BLaER1 (cell line): ENCODE measurements at regions not wholly inside any gene's neighbourhood (a gene's known extent, or its start where the extent isn't known, plus 50 kb on each side); places are given as distances from the start of the nearest gene placed in this dataset.

Experiments
- H3K27ac ChIP-seq: shearing (Covaris generic); formaldehyde crosslinking; 2 replicates; pipeline ENCODE4 v1.8.1; 2022
- H3K27me3 ChIP-seq: shearing (Covaris generic); formaldehyde crosslinking; 2 replicates; pipeline ENCODE4 v1.8.1; 2022
- H3K36me3 ChIP-seq: shearing (Covaris generic); formaldehyde crosslinking; 2 replicates; pipeline ENCODE4 v1.8.1; 2022
- H3K4me1 ChIP-seq: shearing (Covaris generic); formaldehyde crosslinking; 2 replicates; pipeline ENCODE4 v1.8.1; 2022
- H3K4me2 ChIP-seq: shearing (Covaris generic); formaldehyde crosslinking; 2 replicates; pipeline ENCODE4 v1.8.1; 2022
- H3K4me3 ChIP-seq: shearing (Covaris generic); formaldehyde crosslinking; 2 replicates; pipeline ENCODE4 v1.8.1; 2022
- H3K9ac ChIP-seq: shearing (Covaris generic); formaldehyde crosslinking; 2 replicates; pipeline ENCODE4 v1.8.1; 2022
- H3K9me3 ChIP-seq: shearing (Covaris generic); formaldehyde crosslinking; 2 replicates; pipeline ENCODE4 v1.8.1; 2022
- H4K20me1 ChIP-seq: shearing (Covaris generic); formaldehyde crosslinking; 2 replicates; pipeline ENCODE4 v1.8.1; 2022
- Cebpa-rat ChIP-seq: shearing (Covaris generic); IDR thresholded peaks from 2 replicates; pipeline ENCODE4 v1.8.1; 2022

DNA sequence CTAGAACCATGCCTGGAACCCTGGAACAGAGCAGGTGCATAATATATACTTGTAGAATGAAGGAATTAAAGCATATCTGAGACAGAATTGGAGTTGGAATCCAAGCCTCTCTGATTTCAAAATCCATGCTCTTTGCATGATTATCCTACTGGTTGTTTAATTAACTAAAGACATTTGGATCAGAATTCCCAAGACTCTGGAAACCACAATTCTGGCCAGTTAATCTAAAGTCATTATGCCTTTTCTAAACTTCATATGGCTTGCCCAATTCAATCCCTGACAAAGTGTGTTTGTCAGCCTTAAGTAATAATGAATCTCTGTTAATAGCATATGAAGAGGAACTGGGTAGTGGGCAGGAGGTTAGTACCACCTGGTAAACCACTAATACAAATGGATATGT lies 422.6 kb downstream of the ATP23 start:
- Histone ChIP-seq H3K4me2 (no peak overlapping the region), H3K9ac (no peak overlapping the region), H3K36me3 (no peaks in the 10 kb centered on the region), H3K4me1 (no peaks in the 10 kb centered on the region), H3K9me3 (no peaks in the 10 kb centered on the region), H4K20me1 (no peaks in the 10 kb centered on the region), H3K4me3 (no peak overlapping the region), H3K27ac (no peak overlapping the region), H3K27me3 (no peaks in the 10 kb centered on the region)
- no peak for TF ChIP-seq Cebpa-rat

DNA sequence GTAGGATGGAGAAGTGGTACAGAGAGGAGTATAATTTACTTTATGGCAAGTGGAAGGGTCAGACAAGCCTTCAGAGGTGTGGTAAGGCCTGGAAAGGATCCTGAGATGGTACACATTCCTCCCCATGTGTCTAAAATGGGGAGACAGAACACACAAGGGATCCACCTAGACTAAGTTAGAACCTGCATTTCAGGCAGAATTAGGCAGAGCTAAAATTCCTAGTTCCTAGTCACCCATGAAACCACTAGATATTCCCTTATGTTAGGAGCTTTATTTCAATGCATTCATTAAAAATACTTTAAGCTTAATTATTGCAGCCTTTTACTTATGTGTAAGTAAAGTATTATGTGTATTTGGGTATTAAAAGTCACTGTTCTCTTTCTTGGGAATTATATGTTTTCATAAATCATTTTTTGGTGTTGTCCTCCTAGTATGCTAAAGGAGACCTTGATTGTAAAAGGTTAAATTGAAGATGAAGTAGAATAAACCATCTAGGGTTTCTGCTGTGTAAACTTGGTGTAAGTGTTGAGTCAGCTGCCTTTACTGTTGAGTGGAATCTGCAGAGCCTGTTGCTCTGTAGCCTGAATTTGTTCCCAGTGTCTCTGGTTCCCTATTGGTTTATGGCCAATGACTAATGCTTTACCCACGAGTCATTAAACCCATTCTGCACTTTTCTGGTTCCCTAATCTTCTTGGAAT lies 423.2 kb downstream of the ATP23 start:
- Histone ChIP-seq H3K4me1 (no peaks in the 10 kb centered on the region), H3K9ac (no peak overlapping the region), H3K9me3 (no peaks in the 10 kb centered on the region), H3K4me2 (no peak overlapping the region), H3K4me3 (no peak overlapping the region), H3K27me3 (no peaks in the 10 kb centered on the region), H3K36me3 (no peaks in the 10 kb centered on the region), H4K20me1 (no peaks in the 10 kb centered on the region), H3K27ac (no peak overlapping the region)
- TF ChIP-seq Cebpa-rat, result no peak

DNA sequence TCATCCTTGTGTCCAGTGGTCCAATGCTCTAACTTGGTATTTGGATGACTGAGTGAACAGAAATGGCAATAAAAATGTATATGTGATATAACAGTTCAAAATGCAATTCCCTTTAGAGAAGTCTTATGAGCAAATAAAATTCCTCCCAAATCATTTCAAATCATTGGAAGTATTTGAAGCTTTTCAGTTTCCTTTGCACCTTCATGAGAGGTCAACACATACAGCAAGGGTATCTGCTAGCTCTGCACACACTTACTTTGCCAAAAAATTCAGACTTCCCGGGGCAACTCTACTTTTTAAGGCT lies 423.7 kb downstream of the ATP23 start:
- H3K4me1 ChIP-seq, result no peaks in the 10 kb centered on the region
- H3K36me3 ChIP-seq, result no peaks in the 10 kb centered on the region
- TF ChIP-seq Cebpa-rat, result no peak
- no peak overlapping the region for H3K4me3 ChIP-seq
- H3K9me3 ChIP-seq, result no peaks in the 10 kb centered on the region
- no peak overlapping the region for H3K27ac ChIP-seq
- no peaks in the 10 kb centered on the region for H4K20me1 ChIP-seq
- H3K9ac ChIP-seq, result no peak overlapping the region
- no peak overlapping the region for H3K4me2 ChIP-seq
- no peaks in the 10 kb centered on the region for H3K27me3 ChIP-seq

DNA sequence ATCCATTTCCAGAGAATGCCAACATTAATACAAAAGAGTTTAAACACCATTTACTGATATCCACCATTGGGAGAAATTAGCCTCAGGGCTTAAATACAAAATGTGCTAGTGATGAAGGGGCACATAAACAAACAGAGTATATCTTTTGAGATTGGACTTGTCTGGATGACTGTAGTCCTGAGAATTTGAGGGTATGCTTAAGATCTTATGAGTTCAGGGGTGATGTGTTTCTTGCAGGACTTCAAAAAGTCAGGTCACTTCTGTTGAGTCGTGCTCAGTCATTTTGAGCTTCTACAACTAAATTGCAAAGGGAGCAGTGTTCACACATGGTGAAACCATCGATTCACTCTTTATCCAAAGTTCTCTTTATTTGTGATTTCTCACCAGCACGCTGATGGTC lies 425.7 kb downstream of the ATP23 start:
- no peaks in the 10 kb centered on the region for H3K36me3 ChIP-seq

DNA sequence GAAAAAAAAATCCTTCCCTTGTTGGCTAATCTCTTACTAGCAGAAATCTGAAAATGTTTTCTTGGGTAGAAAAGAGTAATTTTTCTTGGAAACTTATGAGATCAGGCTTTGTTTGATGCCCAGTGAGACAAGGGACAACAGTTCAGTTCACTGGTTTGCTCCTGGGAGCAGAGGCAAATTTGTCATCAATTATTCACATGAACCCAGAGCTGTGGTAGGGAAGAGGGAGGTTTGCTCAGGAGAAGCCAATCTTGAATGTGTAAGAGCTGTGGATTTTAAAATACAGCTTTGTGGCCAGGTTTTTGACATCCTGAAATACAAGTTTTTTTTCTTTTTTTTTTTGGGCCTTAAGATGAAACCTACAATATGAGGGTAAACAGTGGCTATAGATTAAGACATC lies 426.6 kb downstream of the ATP23 start:
- TF ChIP-seq Cebpa-rat, result no peak
- Histone ChIP-seq H4K20me1 (no peaks in the 10 kb centered on the region), H3K27ac (no peak overlapping the region), H3K9ac (no peak overlapping the region), H3K4me1 (no peaks in the 10 kb centered on the region), H3K36me3 (no peaks in the 10 kb centered on the region), H3K4me2 (no peak overlapping the region), H3K4me3 (no peak overlapping the region), H3K9me3 (no peaks in the 10 kb centered on the region), H3K27me3 (no peaks in the 10 kb centered on the region)

More for the DNA sequence above, 425.7 kb downstream of the ATP23 start:
- no peak for TF ChIP-seq Cebpa-rat
- H4K20me1 ChIP-seq, result no peaks in the 10 kb centered on the region
- H3K4me1 ChIP-seq, result no peaks in the 10 kb centered on the region
- no peak overlapping the region for H3K9ac ChIP-seq
- H3K27ac ChIP-seq, result no peak overlapping the region
- H3K9me3 ChIP-seq, result no peaks in the 10 kb centered on the region
- no peak overlapping the region for H3K4me2 ChIP-seq
- no peak overlapping the region for H3K4me3 ChIP-seq
- H3K27me3 ChIP-seq, result no peaks in the 10 kb centered on the region

DNA sequence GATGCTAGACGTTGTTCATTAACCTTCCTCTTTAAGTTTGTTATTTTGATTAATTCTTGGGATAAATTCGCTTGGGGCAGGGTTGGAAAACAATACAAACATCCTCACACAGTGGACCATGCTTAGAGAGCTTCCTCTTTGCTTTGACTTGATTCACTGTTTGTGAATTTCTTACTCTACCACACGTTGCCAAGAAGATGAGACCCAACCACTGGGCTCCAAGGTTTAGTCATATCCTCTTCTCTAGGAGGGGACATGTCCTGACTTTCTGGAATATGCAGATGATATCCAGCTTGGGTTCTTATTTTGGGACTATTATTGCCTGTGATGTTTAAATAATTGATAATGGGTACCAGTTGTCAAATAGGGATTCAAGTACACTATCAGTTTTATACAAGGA lies 428.2 kb downstream of the ATP23 start:
- Histone ChIP-seq H3K27me3 (no peaks in the 10 kb centered on the region), H3K4me1 (no peaks in the 10 kb centered on the region), H3K27ac (no peak overlapping the region), H3K36me3 (no peaks in the 10 kb centered on the region), H3K9me3 (no peaks in the 10 kb centered on the region), H3K4me2 (no peak overlapping the region), H4K20me1 (no peaks in the 10 kb centered on the region), H3K9ac (no peak overlapping the region), H3K4me3 (no peak overlapping the region)
- no peak for TF ChIP-seq Cebpa-rat

DNA sequence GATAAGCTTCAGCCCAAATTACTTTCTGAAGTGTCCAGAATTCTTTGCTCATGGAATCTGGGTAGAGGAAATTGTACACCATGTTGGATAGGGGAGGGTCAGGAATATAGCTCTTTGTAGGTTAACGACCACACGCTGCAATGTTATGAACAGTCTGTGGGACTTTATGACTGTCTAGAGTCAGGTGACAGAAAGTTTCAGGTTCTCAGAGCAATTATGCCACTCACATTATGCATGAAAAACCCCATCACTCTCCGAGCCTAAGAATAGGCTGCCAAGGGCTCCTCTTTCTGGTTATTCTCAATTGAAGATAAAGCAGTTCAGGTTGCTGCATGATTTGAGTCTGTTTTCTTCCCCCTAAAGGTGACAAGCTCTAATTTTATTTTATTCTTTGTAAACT lies 430.9 kb downstream of the ATP23 start:
- no peak overlapping the region for H3K9ac ChIP-seq
- peaks cover 3% of the 10 kb centered on the region; the same call in 1 of the 2 replicates for H3K9me3 ChIP-seq
- TF ChIP-seq Cebpa-rat, result no peak
- peaks cover 1% of the 10 kb centered on the region; the same call in 1 of the 2 replicates for H3K4me1 ChIP-seq
- no peaks in the 10 kb centered on the region for H3K27me3 ChIP-seq
- H3K4me2 ChIP-seq, result no peak overlapping the region
- H4K20me1 ChIP-seq, result no peaks in the 10 kb centered on the region
- no peaks in the 10 kb centered on the region for H3K36me3 ChIP-seq
- H3K4me3 ChIP-seq, result no peak overlapping the region
- H3K27ac ChIP-seq, result no peak overlapping the region

DNA sequence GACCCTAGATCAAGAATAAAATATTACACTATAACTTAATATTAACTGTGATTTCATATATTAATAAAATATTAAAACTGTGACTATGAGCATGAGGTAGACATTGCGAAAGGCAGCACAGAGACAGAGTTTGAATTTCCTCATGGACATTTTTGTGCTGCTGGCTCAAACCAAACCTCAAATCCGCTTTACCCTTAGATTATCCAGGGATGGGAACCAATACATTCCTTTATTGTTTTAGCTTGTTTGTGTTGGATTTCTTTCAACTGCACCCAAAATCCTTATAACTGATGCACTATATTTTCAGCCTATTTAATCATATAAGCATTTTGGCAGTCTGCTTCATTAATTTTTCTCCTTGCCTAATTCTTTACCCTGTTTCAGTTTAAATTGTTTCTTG lies 436.7 kb downstream of the ATP23 start:
- no peak overlapping the region for H3K4me2 ChIP-seq
- no peak overlapping the region for H3K9ac ChIP-seq
- peaks cover 5% of the 10 kb centered on the region; the same call in 1 of the 2 replicates for H3K9me3 ChIP-seq
- H3K27me3 ChIP-seq, result no peaks in the 10 kb centered on the region
- H3K36me3 ChIP-seq, result no peaks in the 10 kb centered on the region
- H3K4me3 ChIP-seq, result no peak overlapping the region
- H4K20me1 ChIP-seq, result no peaks in the 10 kb centered on the region
- peaks cover 4% of the 10 kb centered on the region; the same call in 1 of the 2 replicates for H3K4me1 ChIP-seq
- no peak for TF ChIP-seq Cebpa-rat
- H3K27ac ChIP-seq, result no peak overlapping the region

DNA sequence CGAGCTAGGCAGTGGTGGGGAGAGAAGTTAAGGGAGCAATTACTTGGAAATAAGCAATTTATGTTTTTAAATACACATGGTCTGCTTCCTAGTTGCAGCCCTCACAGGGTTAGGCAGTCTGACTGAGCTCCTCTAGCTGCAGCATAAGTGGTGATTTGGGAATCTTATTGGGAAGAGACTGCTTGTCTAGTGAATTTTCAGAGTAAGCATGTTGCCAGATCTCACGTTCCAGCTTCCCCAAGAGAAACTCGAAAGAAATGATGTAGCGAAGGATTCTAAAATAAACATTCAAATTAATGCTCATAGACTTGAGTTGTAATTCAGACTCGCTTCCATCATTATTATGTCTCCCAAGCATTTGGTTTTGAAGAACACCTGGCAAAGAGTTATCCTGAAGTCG lies 440.2 kb downstream of the ATP23 start:
- Histone ChIP-seq H3K9me3 (peaks cover 5% of the 10 kb centered on the region; the same call in 1 of the 2 replicates), H4K20me1 (no peaks in the 10 kb centered on the region), H3K4me1 (peaks cover 10% of the 10 kb centered on the region; the same call in 1 of the 2 replicates), H3K27ac (no peak overlapping the region), H3K4me3 (no peak overlapping the region), H3K36me3 (no peaks in the 10 kb centered on the region), H3K9ac (no peak overlapping the region), H3K27me3 (no peaks in the 10 kb centered on the region), H3K4me2 (no peak overlapping the region)
- TF ChIP-seq Cebpa-rat, result no peak

DNA sequence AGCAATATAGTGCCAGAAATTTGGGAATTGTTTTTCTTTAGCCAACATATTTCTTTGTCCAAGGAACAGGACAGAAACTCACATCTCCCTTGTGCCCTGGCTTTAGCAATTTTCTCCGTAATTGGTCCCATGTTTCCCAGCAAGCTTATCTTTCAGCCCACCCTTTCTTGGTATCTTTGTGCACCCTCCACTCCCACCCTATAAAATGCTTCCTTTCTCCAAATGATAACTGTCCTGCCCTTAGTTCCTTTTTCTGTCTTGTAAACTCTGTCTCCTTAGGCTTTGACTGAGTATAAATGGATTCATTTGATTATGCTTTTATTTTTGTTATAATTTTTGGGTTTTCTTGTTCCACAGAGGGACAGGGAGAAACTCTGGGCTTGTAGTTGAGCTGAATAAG lies 442.8 kb downstream of the ATP23 start:
- Histone ChIP-seq H3K27ac (no peak overlapping the region), H3K36me3 (no peaks in the 10 kb centered on the region), H3K4me2 (no peak overlapping the region)

DNA sequence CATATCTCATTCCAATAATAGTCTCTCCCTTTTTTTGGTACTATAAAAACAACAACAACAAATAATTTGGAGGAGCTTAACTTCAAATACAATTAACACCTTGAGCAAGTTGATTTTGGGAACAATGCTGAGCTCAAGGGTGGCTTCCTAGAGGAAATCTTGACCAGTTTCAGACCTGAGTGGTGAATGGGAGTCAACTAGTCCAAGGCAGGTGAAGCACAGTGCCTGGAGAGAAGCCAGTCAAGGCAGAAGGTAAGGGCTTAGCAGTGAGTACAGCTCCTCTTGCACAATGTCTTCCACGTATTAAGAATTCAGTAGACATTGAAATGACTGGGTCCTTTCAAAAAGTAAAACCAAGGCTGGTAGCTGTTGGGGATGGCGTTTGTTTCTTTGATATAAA lies 444.8 kb downstream of the ATP23 start:
- no peaks in the 10 kb centered on the region for H3K9me3 ChIP-seq
- no peak overlapping the region for H3K4me2 ChIP-seq
- H3K4me3 ChIP-seq, result no peak overlapping the region

More for the DNA sequence above, 442.8 kb downstream of the ATP23 start:
- Histone ChIP-seq H3K4me3 (no peak overlapping the region), H4K20me1 (no peaks in the 10 kb centered on the region), H3K9me3 (no peaks in the 10 kb centered on the region), H3K9ac (no peak overlapping the region), H3K4me1 (0 out of 2 replicates have a peak, but pooled peaks cover 6% of the 10 kb centered on the region), H3K27me3 (no peaks in the 10 kb centered on the region)
- no peak for TF ChIP-seq Cebpa-rat

More for the DNA sequence above, 444.8 kb downstream of the ATP23 start:
- no peak for TF ChIP-seq Cebpa-rat
- H4K20me1 ChIP-seq, result no peaks in the 10 kb centered on the region
- no peaks in the 10 kb centered on the region for H3K27me3 ChIP-seq
- 0 out of 2 replicates have a peak, but pooled peaks cover 6% of the 10 kb centered on the region for H3K4me1 ChIP-seq
- H3K36me3 ChIP-seq, result no peaks in the 10 kb centered on the region
- H3K9ac ChIP-seq, result no peak overlapping the region
- H3K27ac ChIP-seq, result no peak overlapping the region
